ENCODE measurements at regions not wholly inside any gene's neighbourhood (a gene's known extent, or its start where the extent isn't known, plus 50 kb on each side); places are given as distances from the start of the nearest gene placed in this dataset.

DNA sequence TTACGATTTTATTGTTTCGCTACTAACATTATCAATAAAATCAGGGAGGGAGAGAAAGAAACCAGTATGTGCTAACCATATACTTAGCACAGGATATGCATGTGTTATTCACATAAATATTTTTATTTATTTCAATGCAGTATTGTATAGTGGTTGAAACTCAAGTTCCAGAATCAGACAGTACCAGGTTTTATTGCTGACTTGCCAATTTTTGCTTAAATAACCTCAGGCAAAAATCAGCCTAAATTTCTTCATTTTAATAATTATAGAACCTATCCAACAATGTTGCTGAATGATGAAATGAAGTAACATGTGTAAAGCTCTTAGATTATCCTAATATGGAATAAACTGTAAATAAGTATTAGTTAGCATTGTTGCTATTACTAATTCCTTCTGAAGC, 61.4 kb upstream of the LRRC7 start:
- in situ Hi-C loops (cut with HindIII; ENCODE audit: low pct_unique_long_range_greater_than_20kb, low sequenced_read_pairs), result no loop called here
- no peak for DNase-seq (ENCODE audit: low read depth, low spot score)

DNA sequence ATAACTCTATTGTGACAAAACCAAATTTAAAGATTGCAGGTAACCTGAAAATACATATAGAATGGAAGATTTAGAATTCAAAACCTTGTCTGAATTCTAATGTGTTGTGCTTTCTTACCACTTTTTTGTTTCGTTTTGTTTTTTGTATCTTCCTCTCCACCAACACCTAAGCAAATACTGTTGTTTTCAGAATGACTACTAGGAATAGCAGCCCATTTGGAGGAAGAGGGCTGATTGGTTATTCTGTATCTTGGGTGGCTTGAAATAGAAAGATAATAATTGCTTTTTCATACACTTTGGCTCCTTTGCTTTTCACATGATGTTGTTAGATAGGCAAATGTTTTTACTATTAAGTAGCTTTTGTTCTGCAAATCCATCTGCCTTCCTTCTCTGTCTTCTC, 61.0 kb upstream of the LRRC7 start:
- in situ Hi-C loops (cut with HindIII; ENCODE audit: low pct_unique_long_range_greater_than_20kb, low sequenced_read_pairs), result no loop called here
- DNase-seq (ENCODE audit: low read depth, low spot score), result no peak

DNA sequence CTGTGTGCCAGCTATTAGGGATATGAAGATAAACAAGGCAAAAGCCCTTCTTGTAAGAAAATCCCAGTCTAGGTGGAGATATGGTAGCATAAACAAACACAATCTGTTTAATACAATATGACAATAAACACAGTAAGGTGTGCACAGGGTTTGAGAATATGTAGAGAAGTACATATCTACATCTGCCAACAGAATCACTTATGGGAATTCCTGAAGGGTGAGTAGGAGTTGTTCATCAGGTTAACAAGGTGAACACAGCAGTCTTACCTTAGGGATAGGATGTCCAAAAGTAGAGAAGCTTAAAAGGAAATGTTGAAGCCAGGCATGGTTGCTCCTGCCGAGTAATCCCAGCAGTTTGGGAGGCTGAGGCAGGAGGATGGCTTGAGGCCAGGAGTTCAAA, 57.7 kb upstream of the LRRC7 start:
- no peak for DNase-seq (ENCODE audit: low read depth, low spot score)
- in situ Hi-C loops (cut with HindIII; ENCODE audit: low pct_unique_long_range_greater_than_20kb, low sequenced_read_pairs), result no loop called here

DNA sequence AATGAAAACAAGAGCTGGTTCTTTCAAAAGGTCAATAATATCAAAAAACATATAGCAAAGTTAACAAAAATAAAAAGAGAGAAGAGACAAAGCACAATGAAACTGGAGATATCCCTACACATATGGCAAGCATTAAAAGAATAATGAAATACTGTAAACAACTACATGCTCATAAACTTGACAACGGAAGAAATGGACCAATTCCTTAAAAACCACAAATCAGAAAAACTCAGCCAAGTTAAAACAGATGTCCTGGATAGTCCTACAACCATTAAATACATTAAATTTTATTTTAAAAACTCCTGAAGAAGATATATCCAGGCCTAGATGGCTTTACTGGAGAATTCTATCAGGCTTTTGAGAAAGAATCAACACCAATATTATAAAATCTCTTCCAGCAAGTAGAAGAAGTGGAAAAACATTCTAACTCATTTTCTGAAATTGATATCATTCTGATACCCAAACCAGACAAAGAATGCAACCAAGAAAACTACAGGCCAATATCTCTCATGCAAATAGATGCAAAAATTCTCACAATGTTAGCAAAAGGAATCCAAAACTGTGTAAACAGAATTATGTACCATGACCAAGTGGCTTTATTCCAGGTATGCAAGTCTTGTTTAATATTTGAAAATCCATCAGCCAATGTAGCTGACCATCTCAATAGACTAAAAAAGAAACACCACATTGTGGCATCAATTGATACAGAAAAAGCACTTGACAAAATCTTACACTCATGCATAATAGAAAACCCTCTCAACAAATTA, 56.1 kb upstream of the LRRC7 start:
- in situ Hi-C loops (cut with HindIII; ENCODE audit: low pct_unique_long_range_greater_than_20kb, low sequenced_read_pairs), result no loop called here
- DNase-seq (ENCODE audit: low read depth, low spot score), result no peak

DNA sequence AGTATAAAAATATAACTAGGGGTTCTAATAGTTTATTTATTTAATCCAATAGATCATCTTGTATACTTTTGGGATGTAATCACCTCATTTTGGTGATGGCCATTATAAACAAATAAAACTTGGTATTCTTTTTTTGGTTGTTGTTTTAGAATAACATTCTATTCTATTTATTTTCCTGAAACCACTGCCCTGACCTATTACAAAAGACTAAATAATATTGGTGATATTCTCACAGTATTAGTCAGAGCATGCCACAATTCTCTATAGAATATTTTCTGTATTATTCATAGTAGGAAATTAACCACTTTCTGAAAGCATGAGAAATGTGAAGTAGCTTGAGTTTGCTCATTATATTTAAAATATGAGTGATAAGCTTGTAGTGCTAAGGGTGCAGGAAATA, 54.1 kb upstream of the LRRC7 start:
- no peak for DNase-seq (ENCODE audit: low read depth, low spot score)
- in situ Hi-C loops (cut with HindIII; ENCODE audit: low pct_unique_long_range_greater_than_20kb, low sequenced_read_pairs), result no loop called here
